Cardiac fibroblast (primary cell): ENCODE measurements at regions not wholly inside any gene's neighbourhood (a gene's known extent, or its start where the extent isn't known, plus 50 kb on each side); places are given as distances from the start of the nearest gene placed in this dataset.
A peak's percentile ranks its signal among the peaks of the same experiment; 100 is the strongest.

Experiments used
- DNase-seq, 2 donors: peaks; one replicate each; pipeline versions ENCODE4 v3.0.0 to v3.0.0-alpha.2; 2010; ENCODE audit warnings: low read depth in 2 of 2
- H3K4me3 ChIP-seq, 2 donors: replicated peaks in 1 of 2; 1 replicate in 1 of 2; 2 replicates in 1 of 2; pipeline ENCODE4 v1.5.1; 2011; ENCODE audit warnings: low read depth in 2 of 2, low read length in 2 of 2, mild to moderate bottlenecking in 2 of 2, moderate library complexity in 1 of 2
- TF ChIP-seq, protein P1 (sequence below): IDR thresholded peaks from one replicate; pipeline ENCODE4 v1.5.1; 2011; ENCODE audit warnings: low read depth, mild to moderate bottlenecking, low read length, inconsistent platforms

DNA sequence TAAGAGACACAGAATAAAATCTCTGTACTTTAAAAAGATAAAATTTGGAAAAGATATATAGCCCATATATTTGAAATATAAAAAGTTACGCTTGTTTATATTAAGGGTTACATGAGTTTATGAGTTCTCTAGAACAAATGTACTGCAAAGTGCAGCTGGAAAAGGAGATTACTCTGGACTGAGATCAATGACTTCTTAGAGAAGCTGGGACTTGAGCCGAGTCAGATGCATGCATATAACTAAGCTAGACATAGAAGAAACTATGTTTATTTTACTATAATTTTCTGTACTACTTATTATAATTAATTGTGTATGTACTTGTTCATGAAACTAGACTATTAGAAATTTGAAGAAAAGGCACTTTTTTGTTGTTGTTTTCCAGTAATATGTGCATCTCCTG is 170.3 kb upstream of the NXPH2 start:
- no peak for DNase-seq
- no peak overlapping the region for H3K4me3 ChIP-seq
- TF ChIP-seq, protein P1, sequence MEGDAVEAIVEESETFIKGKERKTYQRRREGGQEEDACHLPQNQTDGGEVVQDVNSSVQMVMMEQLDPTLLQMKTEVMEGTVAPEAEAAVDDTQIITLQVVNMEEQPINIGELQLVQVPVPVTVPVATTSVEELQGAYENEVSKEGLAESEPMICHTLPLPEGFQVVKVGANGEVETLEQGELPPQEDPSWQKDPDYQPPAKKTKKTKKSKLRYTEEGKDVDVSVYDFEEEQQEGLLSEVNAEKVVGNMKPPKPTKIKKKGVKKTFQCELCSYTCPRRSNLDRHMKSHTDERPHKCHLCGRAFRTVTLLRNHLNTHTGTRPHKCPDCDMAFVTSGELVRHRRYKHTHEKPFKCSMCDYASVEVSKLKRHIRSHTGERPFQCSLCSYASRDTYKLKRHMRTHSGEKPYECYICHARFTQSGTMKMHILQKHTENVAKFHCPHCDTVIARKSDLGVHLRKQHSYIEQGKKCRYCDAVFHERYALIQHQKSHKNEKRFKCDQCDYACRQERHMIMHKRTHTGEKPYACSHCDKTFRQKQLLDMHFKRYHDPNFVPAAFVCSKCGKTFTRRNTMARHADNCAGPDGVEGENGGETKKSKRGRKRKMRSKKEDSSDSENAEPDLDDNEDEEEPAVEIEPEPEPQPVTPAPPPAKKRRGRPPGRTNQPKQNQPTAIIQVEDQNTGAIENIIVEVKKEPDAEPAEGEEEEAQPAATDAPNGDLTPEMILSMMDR = no peak

DNA sequence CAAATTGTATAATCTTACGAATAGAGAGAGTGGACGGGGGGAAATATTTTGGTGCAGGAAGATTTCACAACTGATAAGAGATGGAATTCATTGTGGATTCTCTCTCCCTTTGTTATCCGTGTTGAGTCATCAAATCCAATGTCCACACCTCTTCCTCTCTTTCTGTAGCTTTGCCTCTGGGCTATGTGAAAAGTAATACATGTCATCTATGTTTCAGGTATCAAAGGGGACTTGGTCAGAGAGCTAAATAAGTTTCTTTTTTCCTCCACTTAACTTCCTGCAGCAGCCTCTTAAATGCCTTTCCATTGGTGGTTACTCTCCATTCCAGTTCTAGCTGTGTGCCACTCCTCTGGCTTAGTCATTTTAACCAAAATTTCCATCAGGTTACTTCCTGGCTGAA is 169.3 kb upstream of the NXPH2 start:
- DNase-seq = no peak
- no peak overlapping the region for H3K4me3 ChIP-seq
- TF ChIP-seq, protein P1 = no peak

DNA sequence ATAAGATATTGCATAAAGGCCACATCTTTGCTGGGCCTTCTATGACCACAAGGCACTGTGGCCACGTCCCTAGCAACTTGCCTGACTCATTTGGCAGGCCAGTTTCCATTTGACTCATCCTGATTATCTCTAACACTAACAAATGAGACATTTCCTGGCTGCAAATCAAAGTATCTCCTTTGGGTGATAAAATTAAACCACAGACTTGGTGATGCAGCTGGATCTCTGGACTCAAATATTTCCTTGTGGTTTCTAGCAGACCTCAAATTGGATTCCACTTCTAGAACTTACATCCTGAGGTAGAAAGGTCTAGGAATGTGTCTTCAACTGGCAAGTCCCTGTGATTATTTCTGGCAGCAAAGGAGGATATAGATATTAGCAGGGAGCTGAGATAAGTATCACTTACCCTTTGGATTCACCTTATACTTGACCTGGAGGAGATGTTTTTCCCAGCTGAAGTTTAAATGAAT is 167.9 kb upstream of the NXPH2 start:
- DNase-seq = peak; percentile 89 to 92
- TF ChIP-seq, protein P1 = no peak
- H3K4me3 ChIP-seq = no peak overlapping the region

DNA sequence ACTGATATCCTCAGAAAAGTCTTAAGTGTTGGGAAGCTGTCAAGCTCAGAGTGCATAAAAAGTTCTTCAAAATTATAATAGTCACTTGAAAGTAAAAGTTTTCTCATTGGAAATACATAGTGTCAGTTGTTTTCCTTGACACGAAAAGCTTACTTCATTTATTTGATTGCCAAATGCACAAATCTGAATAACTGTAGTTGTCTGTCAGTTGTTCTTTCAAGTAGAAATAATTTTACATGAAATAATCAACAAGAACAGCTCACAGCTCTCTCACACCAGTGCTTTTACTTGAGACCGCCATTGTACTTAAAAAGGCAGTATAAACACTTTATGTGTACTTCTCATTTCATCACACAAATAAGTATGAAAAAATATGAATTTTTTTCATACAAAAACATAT is 163.3 kb upstream of the NXPH2 start:
- TF ChIP-seq, protein P1 = no peak
- no peak for DNase-seq
- no peak overlapping the region for H3K4me3 ChIP-seq

DNA sequence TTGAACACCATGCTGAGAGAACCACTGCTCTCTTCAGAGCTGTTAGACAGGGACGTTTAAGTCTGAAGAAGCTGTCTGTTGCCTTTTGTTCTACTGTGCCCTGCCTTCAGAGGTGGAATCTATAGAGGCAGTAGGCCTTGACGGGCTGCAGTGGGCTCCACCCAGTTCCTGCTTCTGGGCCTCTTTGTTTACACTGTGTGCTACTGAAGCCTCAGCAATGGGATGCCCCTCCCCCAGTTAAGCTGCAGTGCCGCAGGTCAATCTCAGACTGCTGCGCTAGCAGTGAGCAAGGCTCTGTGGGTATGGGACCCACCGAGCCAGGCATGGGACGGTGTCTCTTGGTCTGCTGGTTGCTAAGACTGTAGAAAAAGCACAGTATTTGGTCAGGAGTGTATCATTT is 162.3 kb upstream of the NXPH2 start:
- H3K4me3 ChIP-seq = no peak overlapping the region
- TF ChIP-seq, protein P1 = no peak
- DNase-seq = no peak

DNA sequence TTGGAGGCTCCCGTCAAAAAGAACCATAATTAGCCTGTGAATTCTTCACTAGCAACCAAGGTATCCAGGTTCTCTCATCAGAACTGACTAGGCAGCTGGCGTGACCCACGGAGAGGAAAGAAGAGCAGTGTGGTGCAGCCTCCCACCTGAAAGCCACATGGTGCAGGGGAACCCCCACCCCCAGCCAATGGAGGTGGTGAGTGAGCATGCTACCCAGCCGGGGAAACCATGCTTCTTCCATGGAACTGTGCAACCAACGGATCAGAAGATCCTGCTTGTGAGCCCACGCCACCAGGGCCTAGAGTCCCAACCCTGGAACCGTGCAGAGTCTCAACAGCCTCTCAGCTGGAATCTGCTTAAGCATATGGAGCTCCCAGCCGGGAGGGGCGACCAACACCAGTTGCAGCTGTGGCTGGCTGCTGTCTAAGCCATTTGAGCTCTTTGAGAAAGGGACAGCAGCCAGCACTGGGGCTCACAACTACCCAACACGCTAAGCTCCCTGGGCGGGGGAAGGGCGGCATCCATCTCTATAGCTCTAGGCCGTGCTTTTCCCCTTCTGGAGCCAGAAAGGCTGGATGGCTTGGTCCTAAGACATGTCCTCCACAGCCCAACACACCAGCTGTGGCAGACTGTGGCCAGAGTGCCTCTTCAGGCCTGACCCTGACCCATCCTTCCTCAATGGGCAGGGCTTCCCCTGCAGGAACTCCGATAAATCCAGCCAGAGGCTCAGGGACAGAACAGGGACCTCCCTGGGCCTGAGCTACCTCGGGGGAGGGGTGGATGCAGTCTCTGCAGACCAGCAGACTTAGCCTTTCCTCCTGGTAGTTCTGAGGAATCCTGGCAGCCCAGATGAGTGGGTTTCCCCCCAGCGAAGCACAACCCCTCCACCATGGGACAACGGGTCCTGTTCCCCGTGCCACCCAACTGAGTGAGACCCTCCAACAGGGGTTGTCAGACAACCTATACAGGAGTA is 151.4 kb upstream of the NXPH2 start:
- TF ChIP-seq, protein P1 = no peak
- DNase-seq = no peak
- H3K4me3 ChIP-seq = no peak overlapping the region

DNA sequence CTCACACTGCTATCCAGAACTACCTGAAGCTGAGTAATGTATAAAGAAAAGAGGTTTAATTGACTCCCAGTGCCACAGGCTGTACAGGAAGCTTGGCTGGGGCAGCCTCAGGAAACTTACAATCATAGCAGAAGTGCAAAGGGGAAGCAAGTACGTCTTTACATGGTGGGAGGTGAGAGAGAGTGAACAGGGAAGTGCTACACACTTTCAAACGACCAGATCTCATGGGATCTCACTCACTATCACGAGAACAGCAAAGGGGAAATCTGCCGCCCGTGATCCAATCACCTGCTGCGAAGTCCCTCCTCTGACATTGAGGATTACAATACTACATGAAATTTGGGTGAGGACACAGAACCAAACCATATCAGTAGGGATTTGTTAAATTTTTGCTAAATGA is 150.4 kb upstream of the NXPH2 start:
- H3K4me3 ChIP-seq = no peak overlapping the region
- DNase-seq = no peak
- TF ChIP-seq, protein P1 = no peak
